Gastroesophageal sphincter (tissue), 4 donors: ENCODE measurements at regions not wholly inside any gene's neighbourhood (a gene's known extent, or its start where the extent isn't known, plus 50 kb on each side); places are given as distances from the start of the nearest gene placed in this dataset.

Experiments
- ATAC-seq: fragments of 150-250 bp; one replicate; pipeline ENCODE4 v1.9.1; 2016; ENCODE audit warnings: mild to moderate bottlenecking, moderate library complexity
- H3K27ac ChIP-seq, 4 donors: fragments of 200-600 bp; sonication (generic) in 3 of 4; 1 replicate in 3 of 4; 2 replicates in 1 of 4; pipeline ENCODE4 v1.5.1; 2016 to 2019
- H3K27me3 ChIP-seq: fragments of 200-600 bp; sonication (generic); one replicate; pipeline ENCODE4 v1.5.1; 2019
- H3K36me3 ChIP-seq, 2 donors: fragments of 200-600 bp; sonication (generic); one replicate each; pipeline ENCODE4 v1.5.1; 2019; ENCODE audit warnings: control low read depth in 1 of 2
- H3K4me1 ChIP-seq, 3 donors: fragments of 200-600 bp; sonication (generic); 1 replicate in 2 of 3; 2 replicates in 1 of 3; pipeline ENCODE4 v1.5.1; 2016 to 2019; ENCODE audit warnings: control low read depth in 2 of 3
- H3K4me3 ChIP-seq, 2 donors: fragments of 200-600 bp; sonication (generic); one replicate each; pipeline ENCODE4 v1.5.1; 2019; ENCODE audit warnings: mild to moderate bottlenecking in 1 of 2, moderate library complexity in 1 of 2
- H3K9me3 ChIP-seq, 3 donors: fragments of 200-600 bp; sonication (generic); one replicate each; pipeline ENCODE4 v1.5.1; 2017 to 2019; ENCODE audit warnings: control low read depth in 2 of 3
- EP300 ChIP-seq: sonication (generic); formaldehyde crosslinking; IDR thresholded peaks from one replicate; pipeline ENCODE4 v1.6.1; 2017; ENCODE audit warnings: antibody characterized with exemption, mild to moderate bottlenecking
- POLR2A ChIP-seq, 2 donors: fragments of 450-650 bp; IDR thresholded peaks; one replicate each; pipeline ENCODE4 v1.6.1; 2017; ENCODE audit warnings: antibody characterized with exemption in 2 of 2, mild to moderate bottlenecking in 2 of 2, moderate library complexity in 1 of 2
- POLR2AphosphoS5 ChIP-seq: sonication (generic); formaldehyde crosslinking; IDR thresholded peaks from one replicate; pipeline ENCODE4 v1.6.1; 2017; ENCODE audit warnings: antibody characterized with exemption
- WGBS, 2 donors: methylation state at CpG; one replicate each; pipeline ENCODE4 v1.1.5; 2018; ENCODE audit warnings: low coverage in 1 of 2; 5-methylcytosine and 5-hydroxymethylcytosine counted together
- TF ChIP-seq, protein P1 (sequence below), 4 experiments: fragments of 200-600 bp in 2 of 4; fragments of 450-650 bp in 2 of 4; sonication (generic) in 1 of 4; IDR thresholded peaks; one replicate each; pipeline ENCODE4 v1.5.1; 2017 to 2019; ENCODE audit warnings: antibody characterized with exemption in 4 of 4, mild to moderate bottlenecking in 2 of 4, moderate library complexity in 2 of 4

DNA sequence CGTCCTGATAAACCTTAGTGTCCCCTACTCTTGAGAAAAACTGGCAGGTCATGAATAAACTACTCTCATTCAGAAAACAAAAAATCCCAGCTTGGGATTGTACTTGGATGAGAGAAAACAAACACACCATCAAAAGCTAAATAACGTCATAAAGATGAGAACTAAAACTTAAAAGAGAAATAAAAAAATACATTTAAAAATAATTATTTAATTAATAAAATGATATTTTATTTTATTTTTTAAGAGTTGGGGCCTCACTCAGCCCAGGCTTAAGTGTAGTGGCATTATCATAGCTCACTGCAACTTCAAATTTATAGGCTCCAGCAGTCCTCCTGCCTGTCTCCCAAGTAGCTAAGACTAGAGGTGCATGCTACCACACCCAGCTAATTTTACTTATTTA, 125.4 kb upstream of the CA10 start:
- no peak overlapping the region for H3K4me3 ChIP-seq
- H3K27ac ChIP-seq = no peak overlapping the region
- ATAC-seq = no peak
- no peaks in the 10 kb centered on the region for H3K36me3 ChIP-seq
- peaks cover 0 to 6% (median 0%) of the 10 kb centered on the region in 3 donors for H3K9me3 ChIP-seq
- no peaks in the 10 kb centered on the region for H3K27me3 ChIP-seq
- 37 to 65% methylated on average over 2 of the region's 2 CpGs for WGBS, 2 donors
- TF ChIP-seq POLR2AphosphoS5 (no peak), POLR2A (IDR thresholded peaks at IDR 0.05) (no peak), EP300 (no peak)
- TF ChIP-seq, protein P1, sequence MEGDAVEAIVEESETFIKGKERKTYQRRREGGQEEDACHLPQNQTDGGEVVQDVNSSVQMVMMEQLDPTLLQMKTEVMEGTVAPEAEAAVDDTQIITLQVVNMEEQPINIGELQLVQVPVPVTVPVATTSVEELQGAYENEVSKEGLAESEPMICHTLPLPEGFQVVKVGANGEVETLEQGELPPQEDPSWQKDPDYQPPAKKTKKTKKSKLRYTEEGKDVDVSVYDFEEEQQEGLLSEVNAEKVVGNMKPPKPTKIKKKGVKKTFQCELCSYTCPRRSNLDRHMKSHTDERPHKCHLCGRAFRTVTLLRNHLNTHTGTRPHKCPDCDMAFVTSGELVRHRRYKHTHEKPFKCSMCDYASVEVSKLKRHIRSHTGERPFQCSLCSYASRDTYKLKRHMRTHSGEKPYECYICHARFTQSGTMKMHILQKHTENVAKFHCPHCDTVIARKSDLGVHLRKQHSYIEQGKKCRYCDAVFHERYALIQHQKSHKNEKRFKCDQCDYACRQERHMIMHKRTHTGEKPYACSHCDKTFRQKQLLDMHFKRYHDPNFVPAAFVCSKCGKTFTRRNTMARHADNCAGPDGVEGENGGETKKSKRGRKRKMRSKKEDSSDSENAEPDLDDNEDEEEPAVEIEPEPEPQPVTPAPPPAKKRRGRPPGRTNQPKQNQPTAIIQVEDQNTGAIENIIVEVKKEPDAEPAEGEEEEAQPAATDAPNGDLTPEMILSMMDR (IDR thresholded peaks at IDR 0.05) = no peak
- H3K4me1 ChIP-seq = no peaks in the 10 kb centered on the region

DNA sequence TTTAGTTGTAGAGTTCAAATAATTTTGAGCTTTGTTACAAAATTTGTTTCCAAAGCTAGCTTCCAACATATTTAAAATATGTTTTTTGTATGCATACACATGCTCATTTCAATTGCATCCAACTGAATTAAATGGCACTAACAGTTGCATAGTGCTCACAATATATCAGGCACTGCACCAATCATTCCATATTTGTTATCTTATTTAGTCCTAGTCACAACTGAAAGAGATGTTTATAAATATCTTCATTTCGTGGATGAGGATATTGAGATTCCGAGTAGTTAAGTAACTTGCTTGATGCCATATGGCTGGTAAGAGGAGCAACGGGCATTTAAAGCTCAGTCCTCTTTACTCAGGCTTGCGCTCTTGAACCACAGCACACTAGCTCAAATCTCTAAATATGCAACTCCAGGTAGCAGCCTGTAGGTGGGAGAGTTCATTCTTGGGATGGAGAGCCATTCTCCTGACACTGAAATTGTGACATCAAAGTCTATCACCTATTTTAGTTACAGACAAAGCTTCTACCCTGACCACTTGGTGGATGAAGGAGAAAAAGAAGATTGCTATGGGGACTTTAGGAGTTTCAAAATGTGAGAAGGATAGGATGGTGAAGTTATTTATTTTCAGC, 118.0 kb upstream of the CA10 start:
- Histone ChIP-seq H3K27me3 (no peaks in the 10 kb centered on the region), H3K27ac (no peak overlapping the region), H3K36me3 (no peaks in the 10 kb centered on the region), H3K4me3 (no peak overlapping the region), H3K9me3 (no peaks in the 10 kb centered on the region), H3K4me1 (no peaks in the 10 kb centered on the region)
- TF ChIP-seq EP300 (no peak), POLR2A (IDR thresholded peaks at IDR 0.05) (no peak), POLR2AphosphoS5 (no peak)
- TF ChIP-seq, protein P1 (IDR thresholded peaks at IDR 0.05) = no peak
- no peak for ATAC-seq
- 75 to 90% methylated on average over 4 of the region's 4 CpGs for WGBS, 2 donors

DNA sequence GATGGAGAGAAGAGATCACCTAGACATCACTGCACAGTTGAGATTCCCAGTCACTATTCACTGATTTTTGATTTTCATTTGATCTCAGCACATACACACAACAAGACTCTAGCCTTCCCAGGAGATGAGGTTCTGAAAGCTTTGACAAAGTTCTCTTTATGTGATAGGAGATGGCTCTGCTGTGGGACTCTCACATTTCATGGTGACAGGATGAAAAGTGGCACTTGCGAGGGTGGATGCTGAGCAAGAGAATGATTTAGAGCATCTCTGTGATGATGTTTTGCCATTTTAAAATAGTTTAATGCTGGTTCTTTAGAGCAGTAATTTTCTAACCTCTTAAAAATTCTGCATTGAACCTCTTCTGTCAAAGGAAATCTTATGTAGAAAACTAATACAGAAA, 113.3 kb upstream of the CA10 start:
- no peaks in the 10 kb centered on the region for H3K27me3 ChIP-seq
- 75 to 78% methylated on average over 1 of the region's 1 CpG for WGBS, 2 donors
- H3K4me3 ChIP-seq = no peak overlapping the region
- no peak for TF ChIP-seq POLR2AphosphoS5
- TF ChIP-seq EP300 = no peak
- TF ChIP-seq POLR2A (IDR thresholded peaks at IDR 0.05) = no peak
- TF ChIP-seq, protein P1 (IDR thresholded peaks at IDR 0.05) = no peak
- no peak for ATAC-seq
- H3K9me3 ChIP-seq = no peaks in the 10 kb centered on the region
- H3K27ac ChIP-seq = no peak overlapping the region
- no peaks in the 10 kb centered on the region for H3K4me1 ChIP-seq
- no peaks in the 10 kb centered on the region for H3K36me3 ChIP-seq

DNA sequence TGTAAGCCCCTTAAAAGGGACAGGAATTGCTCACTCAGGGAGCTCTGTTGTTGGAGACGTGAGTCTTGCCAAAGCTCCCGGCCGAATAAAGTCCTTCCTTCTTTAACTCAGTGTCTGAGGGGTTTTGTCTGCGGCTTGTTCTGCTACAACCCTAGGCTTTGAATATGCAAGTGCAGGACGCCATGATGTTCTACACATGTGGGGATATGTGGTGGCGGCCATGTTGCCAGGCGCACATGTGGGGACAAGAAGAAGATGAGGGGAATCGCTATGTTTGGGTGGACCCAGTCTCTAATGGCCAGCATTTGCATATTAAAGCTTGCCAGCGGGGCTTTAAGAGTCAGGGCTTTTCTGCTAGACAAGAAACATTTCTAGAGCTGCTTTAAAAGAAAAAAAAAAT, 96.8 kb upstream of the CA10 start:
- WGBS, 2 donors = 82 to 87% methylated on average over 6 to 7 of the region's 9 CpGs
- Histone ChIP-seq H3K36me3 (no peaks in the 10 kb centered on the region), H3K9me3 (no peaks in the 10 kb centered on the region), H3K27ac (no peak overlapping the region), H3K27me3 (no peaks in the 10 kb centered on the region), H3K4me1 (no peaks in the 10 kb centered on the region), H3K4me3 (no peak overlapping the region)
- ATAC-seq = no peak
- TF ChIP-seq POLR2AphosphoS5 = no peak
- TF ChIP-seq, protein P1 (IDR thresholded peaks at IDR 0.05) = no peak
- no peak for TF ChIP-seq EP300
- no peak for TF ChIP-seq POLR2A (IDR thresholded peaks at IDR 0.05)

DNA sequence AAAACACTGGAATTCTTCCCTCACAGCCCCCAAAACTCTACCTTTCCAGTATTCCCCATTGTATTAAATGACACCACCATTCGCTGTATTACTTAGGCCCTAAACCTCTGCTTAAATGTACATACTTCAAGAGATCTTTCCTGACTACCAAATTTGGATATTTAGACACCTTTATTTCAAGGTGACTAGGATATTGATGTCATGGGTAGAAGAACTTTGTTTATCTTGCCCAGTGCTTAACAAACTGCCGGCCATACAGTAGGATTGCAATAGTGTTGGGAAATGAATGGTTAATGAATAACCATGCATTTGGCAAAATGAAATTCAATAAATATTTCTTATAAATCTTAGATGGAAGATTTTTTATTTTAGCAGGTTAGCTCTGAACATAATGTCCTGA, 86.2 kb upstream of the CA10 start:
- 85 to 90% methylated on average over 2 of the region's 2 CpGs for WGBS, 2 donors
- no peak for ATAC-seq
- no peaks in the 10 kb centered on the region for H3K4me1 ChIP-seq
- no peak overlapping the region for H3K27ac ChIP-seq
- TF ChIP-seq POLR2AphosphoS5 = no peak
- no peak for TF ChIP-seq EP300
- TF ChIP-seq, protein P1 (IDR thresholded peaks at IDR 0.05) = no peak
- TF ChIP-seq POLR2A (IDR thresholded peaks at IDR 0.05) = no peak
- H3K27me3 ChIP-seq = peaks cover 8% of the 10 kb centered on the region
- H3K9me3 ChIP-seq = no peaks in the 10 kb centered on the region
- no peaks in the 10 kb centered on the region for H3K36me3 ChIP-seq
- H3K4me3 ChIP-seq = no peak overlapping the region
